ENCODE measurements at regions not wholly inside any gene's neighbourhood (a gene's known extent, or its start where the extent isn't known, plus 50 kb on each side); places are given as distances from the start of the nearest gene placed in this dataset.

- TF ChIP-seq CTCF (IDR thresholded peaks at IDR 0.05; ENCODE audit: low read depth, low read length, poor library complexity, severe bottlenecking) (no peak), EZH2phosphoT487 (IDR thresholded peaks at IDR 0.05; ENCODE audit: borderline replicate concordance, low read length) (no peak)
Observed at GRCh38 chr1:181948372-181948771, 113.1 kb downstream of the ZNF648 start.
